GM13976 (cell line): ENCODE measurements at regions not wholly inside any gene's neighbourhood (a gene's known extent, or its start where the extent isn't known, plus 50 kb on each side); places are given as distances from the start of the nearest gene placed in this dataset.
"Not testable (repeated sequence)": the region's sequence is repeated elsewhere in the genome, so short reads cannot be mapped to it uniquely, and the experiment has no call there.

ENCODE experiments used
- DNase-seq: peaks from one replicate; pipeline ENCODE4 v3.0.0; 2012; ENCODE audit warnings: low spot score
- in situ Hi-C: fragments of 300-500 bp; cut with MboI; formaldehyde crosslinking; loops from one replicate; pipeline ENCODE4 v1.12.0; 2022; ENCODE audit warnings: low sequenced_read_pairs, mixed read lengths, inconsistent platforms; ENCODE audit not compliant: unreplicated experiment
- TF ChIP-seq, protein P1 (sequence below): IDR thresholded peaks from 2 replicates; pipeline ENCODE4 v1.5.1; 2012; ENCODE audit warnings: borderline replicate concordance, mild to moderate bottlenecking; ENCODE audit not compliant: insufficient read depth; ENCODE audit errors: extremely low read depth, missing control alignments, control extremely low read depth

GRCh38 chr5:23977997-23978396 lies 470.6 kb downstream of the PRDM9 start:
- TF ChIP-seq, protein P1, sequence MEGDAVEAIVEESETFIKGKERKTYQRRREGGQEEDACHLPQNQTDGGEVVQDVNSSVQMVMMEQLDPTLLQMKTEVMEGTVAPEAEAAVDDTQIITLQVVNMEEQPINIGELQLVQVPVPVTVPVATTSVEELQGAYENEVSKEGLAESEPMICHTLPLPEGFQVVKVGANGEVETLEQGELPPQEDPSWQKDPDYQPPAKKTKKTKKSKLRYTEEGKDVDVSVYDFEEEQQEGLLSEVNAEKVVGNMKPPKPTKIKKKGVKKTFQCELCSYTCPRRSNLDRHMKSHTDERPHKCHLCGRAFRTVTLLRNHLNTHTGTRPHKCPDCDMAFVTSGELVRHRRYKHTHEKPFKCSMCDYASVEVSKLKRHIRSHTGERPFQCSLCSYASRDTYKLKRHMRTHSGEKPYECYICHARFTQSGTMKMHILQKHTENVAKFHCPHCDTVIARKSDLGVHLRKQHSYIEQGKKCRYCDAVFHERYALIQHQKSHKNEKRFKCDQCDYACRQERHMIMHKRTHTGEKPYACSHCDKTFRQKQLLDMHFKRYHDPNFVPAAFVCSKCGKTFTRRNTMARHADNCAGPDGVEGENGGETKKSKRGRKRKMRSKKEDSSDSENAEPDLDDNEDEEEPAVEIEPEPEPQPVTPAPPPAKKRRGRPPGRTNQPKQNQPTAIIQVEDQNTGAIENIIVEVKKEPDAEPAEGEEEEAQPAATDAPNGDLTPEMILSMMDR, result no peak
- in situ Hi-C loops, result no loop called here
- no peak for DNase-seq

DNA sequence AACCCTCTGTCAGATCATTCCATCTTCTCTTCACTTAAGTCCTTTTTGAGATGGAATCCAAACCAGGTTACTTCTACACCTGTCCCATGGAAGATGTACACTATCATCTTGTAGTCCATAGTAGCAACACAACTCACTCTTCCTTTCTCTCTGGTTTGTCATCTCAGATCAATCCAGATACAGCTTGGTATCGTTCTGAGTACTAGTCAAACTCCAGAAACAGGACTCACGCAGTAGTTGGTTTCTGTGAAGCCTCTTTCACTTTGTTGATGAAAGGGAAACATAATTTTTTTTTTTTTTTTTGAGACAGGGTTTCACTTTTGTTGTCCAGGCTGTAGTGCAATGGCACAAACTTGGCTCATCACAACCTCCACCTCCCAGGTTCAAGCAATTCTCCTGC lies 484.0 kb downstream of the PRDM9 start:
- peak; percentile 6 for DNase-seq
- in situ Hi-C loops, result no loop called here
- TF ChIP-seq, protein P1, result no peak

DNA sequence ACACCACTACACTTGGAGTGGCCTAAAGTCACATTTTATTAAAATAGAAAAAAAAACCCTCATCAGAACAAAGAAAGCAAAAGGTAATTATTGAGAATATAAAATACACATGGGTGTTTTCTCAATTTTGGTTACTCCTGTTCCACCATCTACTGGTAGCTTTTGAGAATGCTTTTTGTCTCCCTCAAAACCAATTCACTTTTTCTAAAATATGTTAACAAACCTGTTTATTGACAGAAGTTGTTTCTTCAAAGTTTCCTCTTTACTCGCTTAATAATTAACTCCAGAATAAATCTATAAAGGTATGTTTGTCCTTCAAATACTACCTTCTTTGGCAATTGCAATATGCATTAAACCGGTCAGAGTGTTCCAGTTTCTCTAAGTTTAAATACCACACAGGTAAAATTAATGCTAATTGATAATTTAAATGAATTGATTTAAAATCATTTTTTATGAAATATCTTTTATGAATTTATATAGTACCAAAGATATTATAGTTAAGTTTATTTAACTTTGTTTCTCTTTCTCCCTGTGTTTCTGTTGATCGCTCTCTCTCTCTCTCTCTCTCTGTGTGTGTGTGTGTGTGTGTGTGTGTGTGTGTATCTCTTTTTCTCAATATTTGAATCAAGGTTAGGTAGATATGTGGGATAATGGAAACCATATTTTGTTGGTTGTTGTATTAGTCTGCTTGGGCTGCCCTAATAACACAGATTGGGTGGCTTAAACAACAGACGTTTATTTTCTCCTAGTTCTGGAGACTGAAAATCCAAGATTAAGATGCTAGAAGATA lies 487.4 kb downstream of the PRDM9 start:
- in situ Hi-C loops, result no loop called here
- TF ChIP-seq, protein P1, result no peak
- no peak for DNase-seq

DNA sequence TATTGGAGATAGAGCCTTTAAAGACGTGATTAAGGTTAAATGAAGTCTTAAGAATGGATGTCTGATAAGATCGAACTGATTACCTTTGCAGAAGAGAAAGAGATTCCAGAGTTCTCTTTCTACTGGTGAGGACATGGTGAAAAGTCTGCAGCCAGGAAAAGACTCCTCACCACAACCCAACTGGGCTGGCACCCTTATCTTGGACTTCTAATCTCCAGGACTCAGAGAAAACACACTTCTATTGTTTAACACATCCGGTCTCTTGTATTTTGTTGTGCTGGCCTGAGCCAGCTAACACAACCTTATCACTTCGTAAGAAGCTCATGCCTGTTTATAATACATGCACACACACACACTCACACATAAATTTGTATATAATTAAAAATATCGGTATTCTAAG lies 489.1 kb downstream of the PRDM9 start:
- TF ChIP-seq, protein P1, result no peak
- no peak for DNase-seq
- in situ Hi-C loops, result no loop called here

DNA sequence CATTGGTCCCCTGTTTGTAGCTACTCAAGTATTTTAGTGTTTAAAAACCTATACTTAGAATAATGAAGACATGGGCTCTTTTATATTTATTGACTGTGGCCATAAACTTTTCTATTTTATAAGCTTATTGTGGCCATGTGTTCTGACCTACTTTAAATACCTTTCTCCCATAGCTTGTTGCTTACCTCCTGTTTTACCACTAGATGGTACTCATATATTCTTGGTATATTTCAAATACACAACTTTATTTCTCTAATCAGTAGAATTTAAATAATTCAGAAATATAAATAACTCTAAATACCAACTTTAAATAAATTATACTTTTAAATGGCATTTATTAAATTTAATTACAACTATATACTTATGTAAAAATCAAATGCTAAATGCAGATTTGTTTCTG lies 498.0 kb downstream of the PRDM9 start:
- in situ Hi-C loops, result no loop called here
- DNase-seq, result no peak
- TF ChIP-seq, protein P1, result no peak

DNA sequence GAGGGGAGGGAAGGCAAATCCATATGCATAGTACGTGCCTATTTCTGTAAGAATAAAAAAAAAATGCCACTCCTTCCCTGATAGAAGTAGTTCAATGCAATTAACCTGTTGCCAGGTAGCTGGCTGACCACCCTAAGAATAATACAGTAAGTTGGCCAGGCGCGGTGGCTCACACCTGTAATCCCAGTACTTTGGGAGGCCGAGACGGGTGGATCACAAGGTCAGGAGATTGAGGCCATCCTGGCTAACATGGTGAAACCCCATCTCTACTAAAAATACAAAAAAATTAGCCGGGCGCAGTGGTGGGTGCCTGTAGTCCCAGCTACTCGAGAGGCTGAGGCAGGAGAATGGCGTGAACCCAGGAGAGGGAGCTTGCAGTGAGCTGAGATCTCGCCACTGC lies 510.3 kb downstream of the PRDM9 start:
- DNase-seq, in situ Hi-C loops: not testable (repeated sequence)

DNA sequence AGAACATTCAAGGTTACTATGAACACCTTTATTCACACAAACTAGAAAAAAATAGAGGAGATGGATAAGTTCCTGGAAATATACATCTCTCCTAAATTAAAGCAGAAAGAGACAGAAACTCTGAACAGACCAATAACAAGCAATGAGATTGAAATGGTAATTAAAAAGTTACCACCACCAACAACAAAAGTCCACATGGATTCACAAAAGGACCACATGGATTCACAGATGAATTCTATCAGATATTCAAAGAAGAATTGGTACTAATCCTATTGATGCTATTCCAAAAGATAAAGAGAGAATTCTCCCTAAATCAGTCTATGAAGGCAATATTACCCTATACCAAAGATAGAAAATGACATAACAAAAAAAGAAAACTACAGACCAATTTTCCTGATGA lies 518.9 kb downstream of the PRDM9 start:
- TF ChIP-seq, protein P1, result no peak
- in situ Hi-C loops, result no loop called here
- no peak for DNase-seq
